ENCODE measurements at regions not wholly inside any gene's neighbourhood (a gene's known extent, or its start where the extent isn't known, plus 50 kb on each side); places are given as distances from the start of the nearest gene placed in this dataset.

DNA sequence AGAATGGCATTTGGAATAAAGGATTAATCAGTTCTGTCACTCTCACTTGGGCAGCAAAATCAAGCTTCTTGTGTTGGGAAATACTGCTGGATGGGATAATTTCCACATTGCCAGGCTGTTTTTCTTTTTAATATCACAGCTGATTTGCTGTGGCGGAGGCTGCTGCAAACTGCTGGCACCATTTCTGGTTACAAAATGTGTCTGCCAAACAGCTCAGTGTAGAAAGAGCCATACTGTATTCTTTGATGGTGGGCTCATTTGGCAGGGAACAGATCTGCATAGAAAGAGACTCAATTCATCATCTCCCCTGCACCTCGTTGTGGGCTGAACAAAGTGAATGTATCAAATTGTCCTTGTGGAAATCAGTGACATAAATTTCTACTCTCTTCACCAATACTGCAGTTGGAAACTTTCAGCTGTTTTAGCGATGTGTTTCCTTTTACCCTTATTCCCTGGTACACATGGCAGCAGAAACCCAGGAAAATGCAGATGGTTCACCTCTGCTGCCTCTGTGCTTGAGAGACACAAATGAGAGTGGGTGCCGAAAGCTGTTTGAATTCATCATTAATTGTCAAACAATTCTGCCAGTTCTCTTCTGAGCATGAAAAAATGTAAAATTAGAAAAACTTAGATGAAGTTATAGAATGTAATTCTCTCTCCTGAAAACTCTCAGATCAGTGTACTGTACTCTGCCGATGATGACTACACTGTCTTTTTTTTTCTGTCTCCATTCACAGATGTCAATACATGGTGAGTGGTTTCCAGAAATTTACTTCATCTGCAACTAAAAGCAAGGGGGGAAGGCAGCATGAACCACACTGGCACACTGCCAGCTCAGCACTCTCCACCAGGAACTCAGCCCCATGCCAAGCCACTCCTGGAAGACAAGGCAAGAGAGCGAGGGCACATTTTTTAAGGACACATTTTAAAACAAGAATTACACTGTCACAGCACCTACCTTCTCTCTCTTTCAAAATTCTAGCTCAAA is 75.0 kb downstream of the HMHB1 start:
- no peak for FAIRE-seq
- no peak for TF ChIP-seq POLR2A (IDR thresholded peaks at IDR 0.05; ENCODE audit: low read depth, low read length)
- TF ChIP-seq PAX5 (IDR thresholded peaks at IDR 0.05; ENCODE audit: insufficient read depth, low read length, severe bottlenecking), result no peak
- no peak for TF ChIP-seq TAF1 (IDR thresholded peaks at IDR 0.05; ENCODE audit: low read depth, low read length)
- no peak for TF ChIP-seq POLR2AphosphoS5 (IDR thresholded peaks at IDR 0.05; ENCODE audit: low read depth, low read length)
- no peak for TF ChIP-seq POU2F2 (IDR thresholded peaks at IDR 0.05; ENCODE audit: low read depth, low read length)
- TF ChIP-seq SPI1 (IDR thresholded peaks at IDR 0.05; ENCODE audit: low read depth, low read length), result no peak
- no peak for DNase-seq (ENCODE audit: insufficient read length, low spot score)

DNA sequence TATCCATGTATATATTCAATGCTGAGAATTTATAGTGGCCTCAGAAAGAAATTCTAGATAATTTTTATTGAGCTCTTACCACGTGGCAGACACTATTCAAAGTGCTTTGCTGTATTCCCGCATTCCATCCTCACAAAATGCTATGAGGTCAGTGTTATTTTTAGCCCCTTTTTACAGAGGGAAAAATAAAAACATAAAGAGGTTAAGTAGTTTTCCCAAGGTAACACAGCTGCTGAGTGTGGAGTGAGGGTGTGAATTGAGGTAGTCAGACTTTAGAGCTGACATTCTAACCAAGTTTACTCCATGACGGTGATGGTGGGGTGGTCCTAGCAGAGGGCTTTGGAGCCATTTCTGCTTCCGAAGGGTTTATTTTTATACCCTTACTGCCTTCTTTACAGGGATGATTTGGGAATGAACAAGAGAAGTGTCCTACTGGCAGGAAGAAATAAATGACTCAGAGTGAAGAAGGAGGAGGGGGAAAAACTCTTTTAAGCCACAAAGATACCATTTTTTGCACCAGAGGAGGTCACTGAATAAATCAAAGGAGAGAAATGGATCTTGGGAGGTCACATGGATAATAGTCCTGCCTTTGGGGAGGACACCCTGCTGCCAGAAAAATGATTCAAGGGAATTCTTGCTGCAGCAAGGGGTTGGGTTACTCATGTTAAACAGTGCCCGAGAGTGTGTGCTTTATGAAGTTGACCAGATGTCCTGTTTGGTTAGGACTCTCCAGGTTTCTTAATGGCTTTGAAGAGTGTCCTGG is 76.1 kb downstream of the HMHB1 start:
- DNase-seq (ENCODE audit: insufficient read length, low spot score) (no peak), FAIRE-seq (no peak)
- TF ChIP-seq PAX5 (IDR thresholded peaks at IDR 0.05; ENCODE audit: insufficient read depth, low read length, severe bottlenecking) (no peak), SPI1 (IDR thresholded peaks at IDR 0.05; ENCODE audit: low read depth, low read length) (no peak), POU2F2 (IDR thresholded peaks at IDR 0.05; ENCODE audit: low read depth, low read length) (no peak), POLR2A (IDR thresholded peaks at IDR 0.05; ENCODE audit: low read depth, low read length) (no peak), TAF1 (IDR thresholded peaks at IDR 0.05; ENCODE audit: low read depth, low read length) (no peak), POLR2AphosphoS5 (IDR thresholded peaks at IDR 0.05; ENCODE audit: low read depth, low read length) (no peak)

DNA sequence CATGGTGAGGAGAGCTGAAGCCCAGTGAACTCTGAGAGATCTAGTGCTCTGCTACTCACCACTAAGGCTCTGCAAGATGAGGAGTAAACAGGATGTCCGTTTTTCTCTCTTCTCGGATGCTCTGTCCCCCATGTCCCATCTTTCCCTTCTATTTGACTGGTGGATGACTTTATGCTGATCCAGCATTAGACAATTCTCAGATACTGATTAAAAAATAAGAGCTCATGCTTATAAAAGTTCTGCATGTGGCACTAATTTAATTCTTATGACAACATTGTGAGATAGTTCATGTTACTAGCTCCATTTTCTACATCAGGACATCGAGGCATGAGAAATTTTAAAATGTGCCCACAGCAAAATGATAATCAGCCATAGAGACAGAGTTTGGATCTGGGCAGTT is 77.0 kb downstream of the HMHB1 start:
- TF ChIP-seq POLR2A (IDR thresholded peaks at IDR 0.05; ENCODE audit: low read depth, low read length) (no peak), POLR2AphosphoS5 (IDR thresholded peaks at IDR 0.05; ENCODE audit: low read depth, low read length) (no peak), SPI1 (IDR thresholded peaks at IDR 0.05; ENCODE audit: low read depth, low read length) (no peak), PAX5 (IDR thresholded peaks at IDR 0.05; ENCODE audit: insufficient read depth, low read length, severe bottlenecking) (no peak), POU2F2 (IDR thresholded peaks at IDR 0.05; ENCODE audit: low read depth, low read length) (no peak), TAF1 (IDR thresholded peaks at IDR 0.05; ENCODE audit: low read depth, low read length) (no peak)
- FAIRE-seq (no peak), DNase-seq (ENCODE audit: insufficient read length, low spot score) (no peak)

DNA sequence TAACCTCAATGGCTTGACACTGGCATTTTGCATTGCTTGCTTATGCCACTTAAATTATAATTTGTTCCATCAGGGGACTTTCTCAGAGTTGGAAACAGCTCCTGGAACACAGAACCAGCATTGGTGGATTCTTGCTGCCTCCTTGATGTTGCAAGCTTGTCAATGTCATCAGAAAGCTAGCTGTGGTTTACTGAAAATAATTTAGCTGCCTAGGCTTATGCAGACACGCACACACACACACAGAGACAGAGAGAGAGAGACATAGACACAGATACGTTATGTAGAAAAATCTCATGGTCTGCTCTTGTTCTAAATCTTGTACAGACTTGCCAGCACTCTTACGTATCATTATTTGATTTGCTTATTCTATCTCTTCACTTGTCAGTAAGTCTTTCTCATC is 78.0 kb downstream of the HMHB1 start:
- FAIRE-seq (no peak), DNase-seq (ENCODE audit: insufficient read length, low spot score) (no peak)
- TF ChIP-seq TAF1 (IDR thresholded peaks at IDR 0.05; ENCODE audit: low read depth, low read length) (no peak), PAX5 (IDR thresholded peaks at IDR 0.05; ENCODE audit: insufficient read depth, low read length, severe bottlenecking) (no peak), POLR2AphosphoS5 (IDR thresholded peaks at IDR 0.05; ENCODE audit: low read depth, low read length) (no peak), POU2F2 (IDR thresholded peaks at IDR 0.05; ENCODE audit: low read depth, low read length) (no peak), POLR2A (IDR thresholded peaks at IDR 0.05; ENCODE audit: low read depth, low read length) (no peak), SPI1 (IDR thresholded peaks at IDR 0.05; ENCODE audit: low read depth, low read length) (no peak)

DNA sequence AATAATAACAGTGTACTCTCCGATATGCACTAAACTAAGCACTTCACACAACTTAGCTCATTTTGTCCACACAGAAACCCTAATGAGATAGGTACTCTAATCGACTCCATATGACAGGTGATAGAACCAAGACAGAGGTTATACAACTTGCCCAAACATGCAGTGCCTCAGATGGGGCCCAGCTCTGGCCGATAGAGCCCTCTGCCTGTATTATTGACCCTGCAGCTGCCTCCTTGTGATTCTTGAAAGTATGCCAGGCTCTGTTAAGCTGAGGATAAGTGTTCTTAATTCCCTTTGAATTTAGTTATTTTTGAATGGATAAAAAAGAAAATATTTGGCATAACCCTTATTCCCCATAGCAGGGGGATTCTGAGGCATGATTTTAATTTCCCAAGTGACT is 78.5 kb downstream of the HMHB1 start:
- DNase-seq (ENCODE audit: insufficient read length, low spot score) (no peak), FAIRE-seq (no peak)
- TF ChIP-seq POLR2AphosphoS5 (IDR thresholded peaks at IDR 0.05; ENCODE audit: low read depth, low read length), result no peak
- TF ChIP-seq TAF1 (IDR thresholded peaks at IDR 0.05; ENCODE audit: low read depth, low read length), result no peak
- TF ChIP-seq SPI1 (IDR thresholded peaks at IDR 0.05; ENCODE audit: low read depth, low read length), result no peak
- no peak for TF ChIP-seq POLR2A (IDR thresholded peaks at IDR 0.05; ENCODE audit: low read depth, low read length)
- no peak for TF ChIP-seq PAX5 (IDR thresholded peaks at IDR 0.05; ENCODE audit: insufficient read depth, low read length, severe bottlenecking)
- TF ChIP-seq POU2F2 (IDR thresholded peaks at IDR 0.05; ENCODE audit: low read depth, low read length), result no peak

DNA sequence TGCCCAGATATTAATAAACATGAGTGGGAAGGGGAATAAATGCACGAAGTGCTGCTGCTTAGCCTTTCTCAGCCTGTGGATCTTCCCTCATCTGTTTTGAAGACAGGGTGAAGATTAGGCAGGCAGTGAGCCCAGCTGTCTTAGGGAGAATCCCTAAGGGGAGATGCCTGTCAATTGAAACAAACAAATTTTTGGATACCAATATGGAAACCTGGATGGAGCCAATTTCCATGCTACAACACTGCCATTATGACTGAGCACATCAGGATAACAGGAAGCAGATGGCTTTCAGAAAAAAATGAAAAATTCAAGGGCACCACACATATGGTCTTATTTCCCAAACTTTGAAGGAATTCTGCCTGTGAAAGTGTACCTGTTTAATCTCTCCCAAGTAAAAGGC is 80.3 kb downstream of the HMHB1 start:
- FAIRE-seq (no peak), DNase-seq (ENCODE audit: insufficient read length, low spot score) (no peak)
- TF ChIP-seq POLR2A (IDR thresholded peaks at IDR 0.05; ENCODE audit: low read depth, low read length) (no peak), POU2F2 (IDR thresholded peaks at IDR 0.05; ENCODE audit: low read depth, low read length) (no peak), TAF1 (IDR thresholded peaks at IDR 0.05; ENCODE audit: low read depth, low read length) (no peak), PAX5 (IDR thresholded peaks at IDR 0.05; ENCODE audit: insufficient read depth, low read length, severe bottlenecking) (no peak), POLR2AphosphoS5 (IDR thresholded peaks at IDR 0.05; ENCODE audit: low read depth, low read length) (no peak), SPI1 (IDR thresholded peaks at IDR 0.05; ENCODE audit: low read depth, low read length) (no peak)

DNA sequence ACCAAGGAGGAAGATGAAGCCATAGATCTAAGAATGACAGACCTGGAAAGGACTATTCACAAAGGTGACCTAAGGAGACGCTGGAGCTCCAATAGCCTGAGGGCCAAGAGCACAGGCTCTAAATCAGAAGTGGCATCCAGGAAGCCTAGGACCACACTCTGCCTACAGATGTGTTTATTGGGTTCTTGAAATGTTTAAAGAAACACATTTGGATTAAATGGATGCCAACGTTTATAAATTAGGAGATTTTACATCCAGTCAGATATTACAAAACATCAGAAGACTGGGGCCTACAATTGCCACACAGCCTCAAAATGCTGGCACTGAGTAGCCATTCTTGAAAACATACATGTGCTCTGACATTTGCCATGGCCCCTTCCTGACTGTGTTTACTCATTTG is 80.9 kb downstream of the HMHB1 start:
- FAIRE-seq (no peak), DNase-seq (ENCODE audit: insufficient read length, low spot score) (no peak)
- TF ChIP-seq SPI1 (IDR thresholded peaks at IDR 0.05; ENCODE audit: low read depth, low read length) (no peak), TAF1 (IDR thresholded peaks at IDR 0.05; ENCODE audit: low read depth, low read length) (no peak), POLR2AphosphoS5 (IDR thresholded peaks at IDR 0.05; ENCODE audit: low read depth, low read length) (no peak), PAX5 (IDR thresholded peaks at IDR 0.05; ENCODE audit: insufficient read depth, low read length, severe bottlenecking) (no peak), POU2F2 (IDR thresholded peaks at IDR 0.05; ENCODE audit: low read depth, low read length) (no peak), POLR2A (IDR thresholded peaks at IDR 0.05; ENCODE audit: low read depth, low read length) (no peak)

DNA sequence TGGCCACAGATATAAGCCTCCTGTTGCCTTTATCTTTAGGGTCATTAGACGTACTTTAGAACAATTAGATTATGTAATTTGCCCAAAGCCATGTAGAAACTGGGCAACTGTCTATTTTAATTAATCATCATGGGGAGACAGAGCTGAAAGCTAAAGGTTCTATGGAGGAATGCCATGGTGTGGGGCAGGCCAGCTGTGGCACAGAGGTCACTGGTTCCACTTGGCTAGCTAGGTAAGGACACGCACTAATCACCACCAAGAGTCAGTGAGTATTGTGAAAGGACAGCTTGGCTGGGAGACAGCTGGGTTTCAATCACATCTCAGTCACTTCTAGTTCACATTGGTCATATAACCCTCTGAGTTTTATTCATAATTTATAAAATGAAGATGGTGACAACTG is 81.7 kb downstream of the HMHB1 start:
- FAIRE-seq (no peak), DNase-seq (ENCODE audit: insufficient read length, low spot score) (no peak)

DNA sequence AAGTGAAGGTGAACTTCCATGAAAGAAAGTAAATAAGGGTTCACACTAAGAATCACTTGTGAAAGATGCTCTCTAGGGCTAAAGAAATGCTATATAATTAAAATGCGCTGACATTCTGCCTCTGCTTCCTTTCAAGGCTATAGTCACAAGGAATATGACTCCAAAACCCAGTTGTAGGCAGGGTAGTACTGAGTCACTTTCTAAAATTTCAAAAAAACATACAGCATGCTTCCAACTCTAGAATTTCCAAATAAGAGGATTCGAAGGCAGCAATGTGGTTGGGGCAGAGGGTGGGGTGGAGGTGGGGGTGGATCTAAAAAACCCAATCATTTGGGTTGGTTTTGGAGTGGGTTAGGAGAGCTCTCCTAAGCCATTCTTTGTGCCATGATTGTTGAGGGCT is 84.6 kb downstream of the HMHB1 start:
- no peak for FAIRE-seq
- no peak for TF ChIP-seq POLR2AphosphoS5 (IDR thresholded peaks at IDR 0.05; ENCODE audit: low read depth, low read length)
- TF ChIP-seq PAX5 (IDR thresholded peaks at IDR 0.05; ENCODE audit: insufficient read depth, low read length, severe bottlenecking), result no peak
- no peak for TF ChIP-seq POLR2A (IDR thresholded peaks at IDR 0.05; ENCODE audit: low read depth, low read length)
- no peak for TF ChIP-seq POU2F2 (IDR thresholded peaks at IDR 0.05; ENCODE audit: low read depth, low read length)
- TF ChIP-seq TAF1 (IDR thresholded peaks at IDR 0.05; ENCODE audit: low read depth, low read length), result no peak
- no peak for TF ChIP-seq SPI1 (IDR thresholded peaks at IDR 0.05; ENCODE audit: low read depth, low read length)

More for the DNA sequence above, 81.7 kb downstream of the HMHB1 start:
- TF ChIP-seq PAX5 (IDR thresholded peaks at IDR 0.05; ENCODE audit: insufficient read depth, low read length, severe bottlenecking), result no peak
- no peak for TF ChIP-seq SPI1 (IDR thresholded peaks at IDR 0.05; ENCODE audit: low read depth, low read length)
- no peak for TF ChIP-seq POLR2A (IDR thresholded peaks at IDR 0.05; ENCODE audit: low read depth, low read length)
- no peak for TF ChIP-seq TAF1 (IDR thresholded peaks at IDR 0.05; ENCODE audit: low read depth, low read length)
- TF ChIP-seq POU2F2 (IDR thresholded peaks at IDR 0.05; ENCODE audit: low read depth, low read length), result no peak
- no peak for TF ChIP-seq POLR2AphosphoS5 (IDR thresholded peaks at IDR 0.05; ENCODE audit: low read depth, low read length)

More for the DNA sequence above, 84.6 kb downstream of the HMHB1 start:
- DNase-seq (ENCODE audit: insufficient read length, low spot score), result no peak

All from GM12891 (cell line).